H1 (cell line): ENCODE measurements at regions not wholly inside any gene's neighbourhood (a gene's known extent, or its start where the extent isn't known, plus 50 kb on each side); places are given as distances from the start of the nearest gene placed in this dataset.

Source experiments
- CTCF ChIA-PET: fragments of 300-600 bp; sonication (Branson Sonifier 250); formaldehyde crosslinking; loops from one replicate; lab custom pipeline; 2021; ENCODE audit not compliant: partially characterized antibody; lab: Charles Lee
- POLR2A ChIA-PET: fragments of 300-600 bp; sonication (Branson Sonifier 250); formaldehyde crosslinking; loops from one replicate; lab custom pipeline; 2021; ENCODE audit warnings: inconsistent platforms; ENCODE audit not compliant: partially characterized antibody; lab: Charles Lee
- DNase-seq, 2 experiments: peaks; one replicate each; pipeline versions ENCODE4 v3.0.0 to v3.0.0-alpha.2; 2010 to 2022; ENCODE audit warnings: low spot score in 2 of 2, low read depth in 1 of 2, mixed read lengths in 1 of 2
- FAIRE-seq: peaks from 2 replicates; lab custom pipeline; 2011; peaks lifted over from hg19 to GRCh38; lab: Jason Lieb, UNC
- H2AFZ ChIP-seq: 2 replicates; pipeline ENCODE4 v1.8.1; 2012; ENCODE audit warnings: low read length, inconsistent platforms
- H2AK5ac ChIP-seq: 2 replicates; pipeline ENCODE4 v1.6.1; 2013; ENCODE audit warnings: low read depth, low read length
- H2BK120ac ChIP-seq: replicated peaks from 2 replicates; pipeline ENCODE3; 2013; ENCODE audit warnings: low read depth, low read length, inconsistent platforms
- H2BK12ac ChIP-seq: 2 replicates; pipeline ENCODE4 v1.6.1; 2013; ENCODE audit warnings: low read depth, low read length
- H2BK15ac ChIP-seq: 2 replicates; pipeline ENCODE4 v1.6.1; 2013; ENCODE audit warnings: low read length
- H2BK20ac ChIP-seq: 2 replicates; pipeline ENCODE4 v1.6.1; 2013; ENCODE audit warnings: low read length
- H2BK5ac ChIP-seq: 2 replicates; pipeline ENCODE4 v1.6.1; 2013; ENCODE audit warnings: low read depth, low read length
- H3K14ac ChIP-seq: 2 replicates; pipeline ENCODE4 v1.6.1; 2013; ENCODE audit warnings: inconsistent platforms; ENCODE audit not compliant: insufficient read length
- H3K18ac ChIP-seq: 2 replicates; pipeline ENCODE4 v1.6.1; 2013; ENCODE audit warnings: low read length; ENCODE audit errors: extremely low read depth
- H3K23ac ChIP-seq: 2 replicates; pipeline ENCODE4 v1.6.1; 2013; ENCODE audit warnings: inconsistent platforms; ENCODE audit not compliant: insufficient read length
- H3K23me2 ChIP-seq: 2 replicates; pipeline ENCODE4 v1.6.1; 2013; ENCODE audit warnings: low read depth, low read length
- H3K27ac ChIP-seq: 2 replicates; pipeline ENCODE4 v1.6.1; 2011; ENCODE audit warnings: low read depth, low read length, inconsistent platforms
- H3K27me3 ChIP-seq, 4 experiments: replicated peaks in 1 of 4; 1 replicate in 1 of 4; 2 replicates in 3 of 4; pipeline versions ENCODE4 v1.6.1 to v1.8.1; 2011 to 2013; ENCODE audit warnings: low read length in 3 of 4, mild to moderate bottlenecking in 3 of 4, inconsistent platforms in 2 of 4, mixed read lengths in 2 of 4, moderate library complexity in 1 of 4; ENCODE audit not compliant: control insufficient read depth in 3 of 4, insufficient read depth in 3 of 4; ENCODE audit errors: extremely low read depth in 1 of 4
- H3K36me3 ChIP-seq, 4 experiments: 2 replicates each; pipeline versions ENCODE4 v1.6.1 to v1.8.1; 2011 to 2013; ENCODE audit warnings: mild to moderate bottlenecking in 4 of 4, low read length in 3 of 4, moderate library complexity in 2 of 4, control low read depth in 1 of 4, inconsistent platforms in 1 of 4; ENCODE audit not compliant: insufficient read depth in 4 of 4, control insufficient read depth in 2 of 4
- H3K4ac ChIP-seq: replicated peaks from 2 replicates; pipeline ENCODE3; 2013; ENCODE audit warnings: low read length, low read depth, mixed read lengths, inconsistent platforms; ENCODE audit not compliant: insufficient read length
- H3K4me1 ChIP-seq, 4 experiments: replicated peaks in 1 of 4; 1 replicate in 1 of 4; 2 replicates in 3 of 4; pipeline versions ENCODE4 v1.6.1 to v1.8.1; 2011 to 2013; ENCODE audit warnings: low read length in 3 of 4, inconsistent platforms in 2 of 4, mixed read lengths in 1 of 4; ENCODE audit not compliant: insufficient read depth in 4 of 4, control insufficient read depth in 3 of 4
- H3K4me2 ChIP-seq, 2 experiments: 2 replicates each; pipeline versions ENCODE4 v1.6.1 to v1.8.1; 2011 to 2013; ENCODE audit warnings: low read depth in 2 of 2, low read length in 2 of 2, control low read depth in 1 of 2, inconsistent platforms in 1 of 2, mild to moderate bottlenecking in 1 of 2; ENCODE audit not compliant: insufficient read depth in 1 of 2
- H3K4me3 ChIP-seq, 4 experiments: fragments of 200-600, 300-600 bp in 1 of 4; sonication (generic), shearing (Covaris generic), sonication (Bioruptor Twin) in 1 of 4; 2 replicates each; pipeline versions ENCODE4 v1.5.1 to v1.8.1; 2011 to 2016; ENCODE audit warnings: low read length in 4 of 4, low read depth in 3 of 4, control low read depth in 2 of 4, inconsistent platforms in 2 of 4, mild to moderate bottlenecking in 2 of 4, mixed read lengths in 1 of 4, moderate library complexity in 1 of 4; ENCODE audit not compliant: insufficient read depth in 2 of 4; ENCODE audit errors: extremely low read depth in 1 of 4
- H3K56ac ChIP-seq: replicated peaks from 2 replicates; pipeline ENCODE3; 2013; ENCODE audit warnings: low read depth, mild to moderate bottlenecking, mixed read lengths, low read length, inconsistent platforms; ENCODE audit not compliant: insufficient read length
- H3K79me1 ChIP-seq: 2 replicates; pipeline ENCODE4 v1.6.1; 2013; ENCODE audit warnings: low read depth, low read length, control low read depth
- H3K79me2 ChIP-seq, 2 experiments: 2 replicates each; pipeline versions ENCODE4 v1.6.1 to v1.8.1; 2012 to 2013; ENCODE audit warnings: low read length in 2 of 2, mild to moderate bottlenecking in 2 of 2, inconsistent platforms in 1 of 2; ENCODE audit not compliant: insufficient read depth in 2 of 2, control insufficient read depth in 1 of 2
- H3K9ac ChIP-seq, 4 experiments: replicated peaks in 1 of 4; 1 replicate in 1 of 4; 2 replicates in 3 of 4; pipeline versions ENCODE4 v1.6.1 to v1.8.1; 2011 to 2013; ENCODE audit warnings: low read depth in 3 of 4, low read length in 3 of 4, control low read depth in 2 of 4, mild to moderate bottlenecking in 2 of 4, moderate library complexity in 2 of 4, inconsistent platforms in 1 of 4; ENCODE audit errors: extremely low read depth in 1 of 4
- H3K9me3 ChIP-seq, 2 experiments: 2 replicates each; pipeline versions ENCODE4 v1.6.1 to v1.8.1; 2012 to 2013; ENCODE audit warnings: mild to moderate bottlenecking in 2 of 2, moderate library complexity in 2 of 2, control low read depth in 1 of 2, inconsistent platforms in 1 of 2, low read depth in 1 of 2, low read length in 1 of 2, mixed read lengths in 1 of 2; ENCODE audit not compliant: insufficient read depth in 2 of 2
- H4K20me1 ChIP-seq, 2 experiments: replicated peaks in 1 of 2; 2 replicates each; pipeline versions ENCODE3 to v1.8.1; 2011 to 2013; ENCODE audit warnings: inconsistent platforms in 2 of 2, low read length in 2 of 2, mild to moderate bottlenecking in 1 of 2; ENCODE audit not compliant: insufficient read depth in 2 of 2, control insufficient read depth in 1 of 2
- H4K5ac ChIP-seq: 2 replicates; pipeline ENCODE4 v1.6.1; 2013; ENCODE audit warnings: low read length, low read depth, mixed read lengths, inconsistent platforms; ENCODE audit not compliant: insufficient read length
- H4K8ac ChIP-seq: 2 replicates; pipeline ENCODE4 v1.8.0; 2013; ENCODE audit warnings: mild to moderate bottlenecking, moderate library complexity, low read length, inconsistent platforms; ENCODE audit not compliant: insufficient read depth; ENCODE audit errors: extremely low read depth
- H4K91ac ChIP-seq: replicated peaks from 2 replicates; pipeline ENCODE3; 2013; ENCODE audit warnings: low read length, mixed read lengths, inconsistent platforms; ENCODE audit not compliant: insufficient read length
- CBX5 ChIP-seq: fragments of 300-800, 300-1000 bp; sonication (generic); IDR thresholded peaks from 2 replicates; pipeline ENCODE4 v1.7.1; 2016; ENCODE audit warnings: antibody characterized with exemption, low read length, low read depth
- CREB1 ChIP-seq: IDR thresholded peaks from 2 replicates; pipeline ENCODE4 v1.6.1; 2012; ENCODE audit warnings: inconsistent platforms
- MAX ChIP-seq: IDR thresholded peaks from 2 replicates; pipeline ENCODE4 v1.6.1; 2012; ENCODE audit warnings: inconsistent platforms
- RBBP5 ChIP-seq: IDR thresholded peaks from 2 replicates; pipeline ENCODE4 v1.7.1; 2012; ENCODE audit warnings: low read depth, mild to moderate bottlenecking, inconsistent platforms, low read length, moderate library complexity, borderline replicate concordance
- SIN3A ChIP-seq, 2 experiments: IDR thresholded peaks in 1 of 2; conservative IDR thresholded peaks in 1 of 2; 2 replicates each; pipeline ENCODE4 v1.6.1; 2011 to 2012; ENCODE audit warnings: low read length in 2 of 2, improper control_type of control experiment in 1 of 2, low read depth in 1 of 2, mild to moderate bottlenecking in 1 of 2
- TBP ChIP-seq: IDR thresholded peaks from 2 replicates; pipeline ENCODE4 v1.6.1; 2011; ENCODE audit warnings: low read depth, low read length, improper control_type of control experiment
- YY1 ChIP-seq: IDR thresholded peaks from 2 replicates; pipeline ENCODE4 v1.6.1; 2011; ENCODE audit warnings: low read depth, mild to moderate bottlenecking, low read length
- WGBS, 2 experiments: shearing (Covaris generic) in 1 of 2; methylation state at CpG; one replicate each; pipeline versions ENCODE4 v1.1.6 to v1.1.7; 2013 to 2015; ENCODE audit warnings: low lambda C conversion rate in 2 of 2, mixed read lengths in 2 of 2, inconsistent platforms in 1 of 2, low coverage in 1 of 2, missing lambda C conversion rate in 1 of 2; ENCODE audit not compliant: insufficient replicate concordance in 2 of 2, insufficient coverage in 1 of 2, insufficient read length in 1 of 2; ENCODE audit errors: extremely low coverage in 1 of 2, missing lambda C conversion rate in 1 of 2; 5-methylcytosine and 5-hydroxymethylcytosine counted together
- TF ChIP-seq, protein P1 (sequence below), 3 experiments: IDR thresholded peaks; 1 replicate in 2 of 3; 2 replicates in 1 of 3; pipeline versions ENCODE4 v1.5.1 to v1.6.1; 2011; ENCODE audit warnings: low read length in 3 of 3, mild to moderate bottlenecking in 3 of 3, inconsistent platforms in 2 of 3, low read depth in 1 of 3, moderate library complexity in 1 of 3; ENCODE audit not compliant: insufficient read depth in 1 of 3; ENCODE audit errors: control extremely low read depth in 1 of 3

DNA sequence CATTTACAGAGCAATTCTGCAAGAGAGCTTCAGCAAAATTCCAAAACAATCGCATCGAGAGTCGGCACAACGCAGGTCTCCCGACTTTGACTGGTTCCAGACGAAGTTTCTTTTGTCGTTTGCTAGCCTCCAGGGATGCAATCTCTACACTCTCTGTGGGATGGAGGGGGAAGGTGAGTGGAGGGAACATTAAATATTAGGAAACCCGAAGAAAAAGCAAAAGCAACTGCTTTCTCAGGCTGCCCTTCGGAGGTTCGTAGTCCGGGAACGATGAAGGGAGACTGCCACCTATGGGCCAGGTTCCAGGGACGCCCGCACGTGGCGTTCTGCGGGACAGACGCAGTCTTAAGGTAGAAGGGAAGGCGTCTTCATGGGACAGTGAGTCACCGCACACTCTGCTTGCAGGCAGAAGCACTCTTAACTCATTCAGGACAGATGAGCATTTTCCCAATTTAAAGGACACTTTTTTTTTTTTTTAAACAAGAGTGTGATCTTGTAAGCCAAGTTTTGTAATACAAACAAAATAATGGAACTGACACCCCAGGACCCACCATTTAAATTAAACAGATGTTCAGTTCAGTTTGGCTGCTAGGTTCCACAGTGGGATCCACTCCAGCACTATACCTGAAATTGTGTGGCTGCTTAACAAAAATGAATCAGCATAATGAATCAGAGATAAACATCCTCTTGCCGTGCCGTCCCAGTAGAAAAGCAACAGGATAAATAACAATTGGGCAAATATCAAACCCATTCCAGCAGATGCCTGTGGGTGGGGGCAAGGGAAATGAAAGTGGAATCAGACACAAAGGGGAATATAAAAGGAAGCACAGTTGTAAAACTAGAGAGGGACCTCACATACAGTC is 65.8 kb upstream of the ARMC2 start:
- H4K20me1 ChIP-seq = no peaks in the 10 kb centered on the region
- peak overlapping the region; percentile 28 to 63 (median 52); a peak in 7 of 8 replicates for H3K4me3 ChIP-seq
- no peak overlapping the region for H4K5ac ChIP-seq
- H2BK12ac ChIP-seq = no peak overlapping the region
- DNase-seq = peak; percentile 73 to 82
- no peak overlapping the region for H3K56ac ChIP-seq
- H3K18ac ChIP-seq = no peak overlapping the region; the same call in 1 of the 2 replicates
- H2BK5ac ChIP-seq = no peak overlapping the region
- CTCF ChIA-PET = interaction anchor here (0.6 to 2.9 kb wide), 12 partner anchors 12 to 238 kb away, joined by 3 to 28 read pairs (median 3); no protein-coding TSS in a partner anchor
- WGBS, 2 experiments = 11% methylated on average over 22 of the region's 22 CpGs; no CpG with 5 or more reads in 1 of the 2 experiments
- H3K23ac ChIP-seq = no peak overlapping the region
- H3K4ac ChIP-seq = no peak overlapping the region
- no peaks in the 10 kb centered on the region for H3K9me3 ChIP-seq
- peaks cover 0 to 5% (median 3%) of the 10 kb centered on the region in 4 experiments; a peak in 3 of 7 replicates for H3K27me3 ChIP-seq
- H3K79me1 ChIP-seq = no peaks in the 10 kb centered on the region
- no peaks in the 10 kb centered on the region for H3K36me3 ChIP-seq
- no peak overlapping the region for H4K91ac ChIP-seq
- H3K14ac ChIP-seq = no peak overlapping the region
- H2BK120ac ChIP-seq = peak overlapping the region; percentile 36
- FAIRE-seq = peak; percentile 66
- no peaks in the 10 kb centered on the region for H3K79me2 ChIP-seq
- H4K8ac ChIP-seq = no peak overlapping the region
- H2BK20ac ChIP-seq = no peak overlapping the region
- peak overlapping the region; percentile 92 to 95 for H3K4me2 ChIP-seq
- H3K4me1 ChIP-seq = peaks cover 0 to 14% (median 13%) of the 10 kb centered on the region in 4 experiments; a peak in 6 of 7 replicates
- no peak overlapping the region for H3K27ac ChIP-seq
- H2AK5ac ChIP-seq = no peak overlapping the region
- peaks cover 5% of the 10 kb centered on the region for H3K23me2 ChIP-seq
- H3K9ac ChIP-seq = peak overlapping the region in 1 of 4 experiments; percentile 15; a peak in 1 of 7 replicates
- no peak overlapping the region for H2BK15ac ChIP-seq
- POLR2A ChIA-PET = interaction anchor here (1.2 to 1.7 kb wide), 2 partner anchors 220 to 227 kb away, joined by 4 to 6 read pairs; no protein-coding TSS in a partner anchor
- H2AFZ ChIP-seq = peak overlapping the region; percentile 56
- peak; percentile 55; the same call in 1 of the 2 replicates for TF ChIP-seq CREB1
- TF ChIP-seq MAX = peak; percentile 98
- TF ChIP-seq RBBP5 = no peak; the same call in 1 of the 2 replicates
- TF ChIP-seq SIN3A (conservative IDR thresholded peaks at IDR 0.05 in 1 of 2, IDR thresholded peaks at IDR 0.05 in 1 of 2; ENCODE audit: low read depth in 1 of 2, low read length in 2 of 2) = peak in 1 of 2 experiments; percentile 70; a peak in 1 of 4 replicates
- 0 out of 2 replicates have a peak, but pooled peaks have one; percentile 14 for TF ChIP-seq YY1
- peak; percentile 47; the same call in 1 of the 2 replicates for TF ChIP-seq TBP
- no peak for TF ChIP-seq CBX5
- TF ChIP-seq, protein P1, sequence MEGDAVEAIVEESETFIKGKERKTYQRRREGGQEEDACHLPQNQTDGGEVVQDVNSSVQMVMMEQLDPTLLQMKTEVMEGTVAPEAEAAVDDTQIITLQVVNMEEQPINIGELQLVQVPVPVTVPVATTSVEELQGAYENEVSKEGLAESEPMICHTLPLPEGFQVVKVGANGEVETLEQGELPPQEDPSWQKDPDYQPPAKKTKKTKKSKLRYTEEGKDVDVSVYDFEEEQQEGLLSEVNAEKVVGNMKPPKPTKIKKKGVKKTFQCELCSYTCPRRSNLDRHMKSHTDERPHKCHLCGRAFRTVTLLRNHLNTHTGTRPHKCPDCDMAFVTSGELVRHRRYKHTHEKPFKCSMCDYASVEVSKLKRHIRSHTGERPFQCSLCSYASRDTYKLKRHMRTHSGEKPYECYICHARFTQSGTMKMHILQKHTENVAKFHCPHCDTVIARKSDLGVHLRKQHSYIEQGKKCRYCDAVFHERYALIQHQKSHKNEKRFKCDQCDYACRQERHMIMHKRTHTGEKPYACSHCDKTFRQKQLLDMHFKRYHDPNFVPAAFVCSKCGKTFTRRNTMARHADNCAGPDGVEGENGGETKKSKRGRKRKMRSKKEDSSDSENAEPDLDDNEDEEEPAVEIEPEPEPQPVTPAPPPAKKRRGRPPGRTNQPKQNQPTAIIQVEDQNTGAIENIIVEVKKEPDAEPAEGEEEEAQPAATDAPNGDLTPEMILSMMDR (IDR thresholded peaks at IDR 0.05; ENCODE audit: control extremely low read depth in 1 of 3, insufficient read depth in 1 of 3, low read depth in 1 of 3, low read length in 3 of 3) = peak; percentile 89 to 96 (median 91)
